ENCODE measurements at regions not wholly inside any gene's neighbourhood (a gene's known extent, or its start where the extent isn't known, plus 50 kb on each side); places are given as distances from the start of the nearest gene placed in this dataset.

DNA sequence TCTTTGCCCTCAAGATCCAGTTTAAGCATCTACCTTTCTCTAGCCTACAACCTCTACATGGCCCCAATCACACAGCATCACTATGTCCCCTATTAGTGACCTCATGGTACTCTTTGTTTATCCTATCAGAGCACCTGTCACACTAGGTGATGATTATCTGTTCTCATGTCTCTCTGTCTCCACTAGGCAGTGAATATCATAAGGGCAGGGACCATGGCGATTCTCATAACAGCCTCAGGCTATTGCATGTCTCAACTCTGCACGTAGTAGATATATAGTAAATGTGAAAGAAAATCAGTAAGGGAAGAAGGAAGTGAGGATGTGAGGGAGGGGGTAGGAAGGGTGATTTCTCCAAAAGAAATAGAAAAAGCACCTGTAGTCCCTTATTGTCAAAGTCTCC, 311.0 kb downstream of the NSG2 start:
- no peak for DNase-seq (ENCODE audit: low read depth in 1 of 2, low spot score in 1 of 2)

GRCh38 chr5:174358276-174358675, 312.8 kb downstream of the NSG2 start:
- no peak for DNase-seq (ENCODE audit: low read depth in 1 of 2, low spot score in 1 of 2)

DNA sequence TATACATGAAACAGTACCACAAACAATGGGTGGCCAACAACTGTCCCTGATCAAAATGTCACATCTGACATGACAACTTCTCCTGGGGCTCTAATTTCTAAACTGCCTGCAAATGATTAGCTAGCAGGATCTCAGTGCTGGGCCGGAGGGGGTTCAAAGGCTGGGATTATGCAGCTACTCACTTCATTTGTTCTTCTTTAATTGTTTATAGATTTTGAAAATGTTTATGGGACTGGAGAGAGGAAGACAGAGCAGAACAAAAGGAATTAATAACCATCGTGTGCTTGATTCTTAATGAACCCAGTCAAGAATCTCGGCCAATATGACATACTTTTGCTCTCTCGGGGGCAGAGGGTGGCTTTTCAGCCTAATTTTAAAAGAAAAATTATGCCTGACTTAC, 313.6 kb downstream of the NSG2 start:
- no peak for DNase-seq (ENCODE audit: low read depth in 1 of 2, low spot score in 1 of 2)

DNA sequence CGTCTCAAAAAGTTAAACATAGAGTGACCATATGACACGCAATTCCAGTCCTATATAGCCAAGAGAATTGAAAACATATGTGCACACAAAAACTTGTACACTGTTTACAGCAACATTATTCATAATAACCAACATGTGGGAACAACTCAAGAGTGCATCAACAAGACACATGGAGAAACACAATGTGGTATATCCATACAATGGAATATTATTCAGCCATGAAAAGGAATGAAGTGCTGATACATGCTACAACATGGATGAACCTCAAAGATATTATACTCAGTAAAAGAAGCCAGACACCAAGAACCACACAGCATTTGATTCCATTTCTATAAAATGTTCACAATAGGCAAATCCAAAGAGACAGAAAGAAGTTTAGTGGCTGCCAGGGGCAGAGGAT, 317.0 kb downstream of the NSG2 start:
- DNase-seq (ENCODE audit: low read depth in 1 of 2, low spot score in 1 of 2): no peak

DNA sequence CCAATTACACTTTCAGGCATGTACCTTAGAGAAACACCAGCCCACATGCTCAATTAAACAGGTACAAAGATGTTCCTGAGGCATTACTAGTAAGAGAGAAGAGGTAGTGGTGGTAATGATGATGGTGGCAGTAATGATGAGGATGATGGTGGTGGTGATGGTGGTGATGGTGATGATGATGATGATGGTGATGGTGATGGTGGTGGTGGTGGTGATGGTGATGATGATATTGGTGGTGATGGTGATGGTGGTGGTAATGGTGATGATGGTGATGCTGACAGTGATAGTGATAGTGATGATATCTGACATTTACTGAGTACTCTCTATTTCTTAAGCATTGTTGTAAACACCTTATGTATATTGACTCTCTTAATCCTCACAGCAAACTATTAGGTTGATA, 318.4 kb downstream of the NSG2 start:
- no peak for DNase-seq (ENCODE audit: low read depth in 1 of 2, low spot score in 1 of 2)

DNA sequence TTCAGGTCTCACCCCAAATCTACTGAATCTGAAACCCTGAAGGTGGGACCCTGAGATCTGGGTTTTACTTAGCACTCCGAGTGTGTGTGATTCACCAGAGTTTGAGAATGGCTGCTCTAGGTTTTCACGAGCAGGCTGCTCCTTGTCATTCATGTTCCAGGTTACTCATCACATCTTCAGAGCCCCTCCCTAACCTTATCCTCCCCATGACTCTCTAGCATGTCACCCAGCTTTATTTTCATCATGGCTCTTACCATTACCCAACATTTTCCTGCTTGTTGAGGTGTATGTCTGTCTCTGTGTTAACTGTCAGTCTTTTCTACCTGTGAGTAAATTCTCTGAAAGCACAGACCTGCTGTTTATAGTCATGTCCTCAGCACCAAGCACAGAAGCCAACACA, 319.2 kb downstream of the NSG2 start:
- no peak for DNase-seq (ENCODE audit: low read depth in 1 of 2, low spot score in 1 of 2)

DNA sequence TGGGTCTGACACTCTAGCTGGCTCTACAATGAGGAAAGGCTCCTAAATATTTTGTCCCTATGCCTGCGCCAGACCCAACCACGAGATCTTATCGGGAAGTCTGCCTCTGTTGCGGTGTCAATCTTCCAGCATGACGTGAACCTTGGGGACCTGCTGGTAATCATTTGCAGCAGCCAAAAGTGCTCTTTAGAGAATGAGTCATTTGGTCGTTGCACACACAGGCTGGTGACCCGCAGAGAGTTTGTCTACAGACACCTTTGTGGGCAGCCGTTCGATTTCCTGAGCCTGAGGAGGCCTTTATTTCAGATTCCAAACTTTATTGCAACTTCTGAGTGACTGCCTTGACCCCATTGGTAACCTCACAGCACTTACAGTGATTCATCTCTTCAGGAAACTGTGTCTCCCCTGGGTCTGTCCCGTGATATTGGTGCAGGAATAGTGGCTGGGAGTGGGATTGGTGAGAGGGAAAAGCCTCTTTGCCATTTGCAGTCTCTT, 326.1 kb downstream of the NSG2 start:
- no peak for DNase-seq (ENCODE audit: low read depth in 1 of 2, low spot score in 1 of 2)

- DNase-seq (ENCODE audit: low read depth in 1 of 2, low spot score in 1 of 2): no peak
These were observed 328.7 kb downstream of the NSG2 start for GRCh38 chr5:174374206-174374605.

DNA sequence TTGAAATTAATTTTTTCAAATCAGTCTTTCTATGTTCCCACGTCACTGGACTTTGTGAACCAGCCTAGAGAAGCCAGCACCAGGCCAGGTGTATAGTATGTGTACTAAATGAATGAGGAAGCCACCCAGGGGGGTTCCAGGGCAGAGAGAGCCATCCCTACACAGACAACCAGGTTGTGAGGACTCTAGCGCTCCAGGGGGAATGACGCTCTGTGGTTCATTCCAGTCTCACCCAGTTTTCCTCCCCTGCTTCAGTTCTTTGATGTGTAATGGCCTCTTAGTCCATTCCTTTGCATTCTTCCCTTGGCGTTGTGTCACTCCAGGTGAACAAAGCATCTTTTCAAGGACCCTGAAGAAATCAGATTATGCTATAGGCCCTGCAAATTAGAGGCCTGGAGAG, 330.6 kb downstream of the NSG2 start:
- no peak for DNase-seq (ENCODE audit: low read depth in 1 of 2, low spot score in 1 of 2)

- no peak for DNase-seq (ENCODE audit: low read depth in 1 of 2, low spot score in 1 of 2)
These were observed 331.3 kb downstream of the NSG2 start for GRCh38 chr5:174376726-174377373.

- no peak for DNase-seq (ENCODE audit: low read depth in 1 of 2, low spot score in 1 of 2)
These were observed 332.8 kb downstream of the NSG2 start for GRCh38 chr5:174378121-174378874.

DNA sequence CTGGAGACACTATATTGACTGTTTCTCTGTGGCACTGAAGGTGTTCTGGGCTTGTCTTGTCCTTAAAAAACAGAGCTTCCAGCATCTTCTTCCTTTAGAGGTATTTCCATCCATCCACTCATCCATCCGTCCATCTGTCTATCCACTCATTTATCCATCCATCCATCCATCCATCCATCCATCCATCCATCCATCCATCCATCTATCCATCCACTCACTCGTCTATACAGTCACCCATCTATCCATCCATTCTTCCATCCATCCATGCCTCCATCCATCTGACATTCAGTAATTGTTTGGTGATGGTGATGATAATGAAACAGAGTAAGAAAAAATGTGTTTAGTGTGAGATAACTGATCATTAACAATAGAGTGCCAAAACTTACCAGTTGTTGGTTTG, 334.8 kb downstream of the NSG2 start:
- DNase-seq (ENCODE audit: low read depth in 1 of 2, low spot score in 1 of 2): no peak

DNA sequence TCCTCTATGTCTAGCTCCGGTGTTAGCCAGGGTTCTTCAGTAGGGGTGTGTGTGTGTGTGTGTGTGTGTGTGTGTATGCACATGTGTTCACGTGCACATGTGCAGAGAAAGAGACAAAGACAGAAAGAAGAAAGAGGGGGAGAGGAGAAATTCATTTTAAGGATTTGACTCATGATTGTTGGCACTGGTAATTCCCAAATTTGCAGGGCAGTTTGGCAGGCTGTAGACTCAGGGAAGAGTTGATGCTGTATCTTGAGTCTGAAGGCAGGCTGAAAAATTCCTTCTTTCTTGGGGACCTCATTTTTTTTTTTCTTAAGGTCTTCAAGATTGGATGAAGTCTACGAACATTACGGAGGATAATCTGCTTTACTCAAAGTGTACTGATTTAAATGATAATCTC, 335.7 kb downstream of the NSG2 start:
- no peak for DNase-seq (ENCODE audit: low read depth in 1 of 2, low spot score in 1 of 2)

- no peak for DNase-seq (ENCODE audit: low read depth in 1 of 2, low spot score in 1 of 2)
These were observed 338.0 kb downstream of the NSG2 start for GRCh38 chr5:174383210-174384167.

DNA sequence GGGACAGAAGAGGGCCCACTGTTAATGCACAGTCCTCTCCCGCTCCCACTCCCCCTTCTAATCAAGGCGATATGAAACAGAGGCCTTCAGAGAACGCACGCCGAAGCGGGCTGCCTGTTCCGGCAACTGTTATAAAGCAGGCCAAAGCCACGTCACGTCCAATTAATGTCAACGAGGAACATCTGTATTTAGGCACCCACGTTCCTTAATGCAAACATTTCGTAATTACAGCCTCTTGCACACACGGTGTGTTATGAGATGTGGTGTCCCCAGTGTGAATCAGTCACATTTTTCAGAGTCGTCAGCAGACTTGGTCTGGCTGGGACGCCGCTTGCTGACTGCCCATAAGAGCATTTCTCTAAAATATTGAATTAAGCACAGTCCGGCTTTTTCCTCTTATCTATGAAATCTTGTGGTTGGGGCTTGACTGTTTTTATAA, 339.0 kb downstream of the NSG2 start:
- no peak for DNase-seq (ENCODE audit: low read depth in 1 of 2, low spot score in 1 of 2)

- no peak for DNase-seq (ENCODE audit: low read depth in 1 of 2, low spot score in 1 of 2)
These were observed 338.1 kb upstream of the MSX2 start for GRCh38 chr5:174386306-174386705.

- no peak for DNase-seq (ENCODE audit: low read depth in 1 of 2, low spot score in 1 of 2)
These were observed 337.5 kb upstream of the MSX2 start for GRCh38 chr5:174386846-174387245.

- DNase-seq (ENCODE audit: low read depth in 1 of 2, low spot score in 1 of 2): no peak
These were observed 336.9 kb upstream of the MSX2 start for GRCh38 chr5:174387448-174387847.

DNA sequence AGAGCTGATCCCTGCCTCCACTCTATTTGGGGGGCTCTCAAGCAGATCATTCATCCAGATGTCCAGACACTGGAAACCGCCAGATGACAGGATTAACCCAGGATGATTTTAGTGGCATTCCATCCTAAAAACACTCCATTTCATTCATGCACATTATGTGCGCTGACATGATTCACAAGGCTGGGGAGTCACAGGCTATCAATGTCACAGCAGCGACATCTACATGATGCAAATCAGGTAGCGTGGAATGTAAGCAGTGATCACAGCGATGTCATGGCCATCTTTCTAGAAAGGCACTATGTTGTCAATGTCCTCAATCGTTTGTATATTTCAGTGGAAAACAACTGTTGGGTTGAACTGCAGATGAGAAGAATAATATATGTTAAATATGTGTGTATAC, 331.5 kb upstream of the MSX2 start:
- DNase-seq (ENCODE audit: low read depth in 1 of 2, low spot score in 1 of 2): no peak

DNA sequence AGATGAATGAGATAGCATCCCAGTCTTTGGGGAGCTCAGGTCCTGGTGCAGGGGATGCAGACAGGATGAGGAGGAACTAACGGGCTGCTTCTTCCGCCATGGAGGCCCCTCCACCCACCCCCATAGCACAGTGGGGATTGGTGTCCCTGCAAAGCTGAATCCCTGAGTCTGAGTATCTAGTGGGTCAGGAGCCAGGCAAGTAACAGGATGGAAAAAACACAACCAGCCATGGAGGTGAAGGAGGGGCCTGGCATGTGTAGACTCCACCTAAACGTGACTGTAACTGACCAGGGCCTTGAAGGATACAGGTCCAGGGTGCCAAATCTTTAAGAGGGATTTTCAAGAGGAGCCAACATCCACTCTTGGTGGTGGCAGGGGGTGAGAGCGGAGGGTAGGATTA, 327.8 kb upstream of the MSX2 start:
- no peak for DNase-seq (ENCODE audit: low read depth in 1 of 2, low spot score in 1 of 2)

- no peak for DNase-seq (ENCODE audit: low read depth in 1 of 2, low spot score in 1 of 2)
These were observed 327.2 kb upstream of the MSX2 start for GRCh38 chr5:174397206-174397605.

DNA sequence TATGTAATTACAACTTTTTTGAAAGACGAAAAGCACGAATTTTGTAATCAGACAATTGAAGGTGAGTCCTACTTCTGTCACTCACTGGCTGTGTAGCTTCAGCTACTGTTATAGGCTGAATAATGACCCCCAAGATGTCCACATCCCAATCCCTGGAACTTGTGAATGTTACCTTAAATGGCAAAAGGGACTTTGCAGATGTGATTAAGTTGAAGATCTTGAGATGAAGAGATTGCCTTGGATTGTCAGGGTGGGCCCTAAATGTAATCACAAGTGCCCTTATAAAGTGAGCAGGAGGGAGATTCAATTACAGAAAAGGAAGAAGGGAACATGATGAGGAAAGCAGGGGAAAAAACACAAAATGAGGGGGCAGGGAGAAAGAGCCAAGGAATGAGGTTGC, 326.2 kb upstream of the MSX2 start:
- no peak for DNase-seq (ENCODE audit: low read depth in 1 of 2, low spot score in 1 of 2)

Data from stimulated activated CD4-positive, alpha-beta T cell treated with anti-CD3 and anti-CD28 coated beads, Interleukin-15, amount 100 ng/mL, for 1 hour (primary cell).